ENCODE measurements at regions not wholly inside any gene's neighbourhood (a gene's known extent, or its start where the extent isn't known, plus 50 kb on each side); places are given as distances from the start of the nearest gene placed in this dataset.

GRCh38 chr14:34038358-34039057 lies 87.6 kb upstream of the EGLN3 start:
- Histone ChIP-seq H3K27me3 (ENCODE audit: control insufficient read depth in 3 of 3, insufficient read depth in 3 of 3, low read length in 3 of 3) (no peaks in the 10 kb centered on the region), H3K4me1 (ENCODE audit: control insufficient read depth in 3 of 3, insufficient read depth in 3 of 3, low read length in 3 of 3) (peaks cover 0 to 4% (median 0%) of the 10 kb centered on the region in 3 donors), H3K36me3 (ENCODE audit: control insufficient read depth in 3 of 3, insufficient read depth in 3 of 3, low read length in 3 of 3) (no peaks in the 10 kb centered on the region), H3K9ac (ENCODE audit: low read depth in 1 of 3, low read length in 3 of 3) (no peak overlapping the region), H3K9me3 (ENCODE audit: control insufficient read depth in 3 of 3, low read length in 3 of 3) (no peaks in the 10 kb centered on the region), H3K27ac (ENCODE audit: low read depth, low read length) (no peak overlapping the region), H3K4me3 (ENCODE audit: low read length in 3 of 3) (no peak overlapping the region)

DNA sequence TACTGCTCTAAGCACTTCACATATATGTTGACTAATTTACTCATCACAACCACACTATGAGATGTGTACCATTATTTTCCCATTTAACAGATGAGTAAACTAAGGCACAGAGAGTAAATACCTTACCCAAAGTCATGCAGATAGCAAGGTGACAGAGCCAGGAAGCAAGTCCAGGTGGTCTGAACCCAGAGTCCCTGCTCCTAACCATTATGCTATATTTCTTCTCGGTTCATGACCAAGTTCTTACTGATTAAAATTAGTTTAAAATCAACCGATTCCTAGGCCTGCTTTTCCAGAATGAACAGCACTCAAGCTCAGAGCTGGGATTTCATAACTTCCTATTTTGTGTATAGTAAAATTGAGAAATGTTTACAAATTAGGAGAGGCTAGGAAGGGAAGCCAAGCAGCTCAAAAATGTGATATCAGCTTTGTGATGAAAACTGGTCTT lies 85.5 kb upstream of the EGLN3 start:
- Histone ChIP-seq H3K4me1 (ENCODE audit: control insufficient read depth in 3 of 3, insufficient read depth in 3 of 3, low read length in 3 of 3) (peaks cover 4 to 5% (median 5%) of the 10 kb centered on the region in 3 donors), H3K27ac (ENCODE audit: low read depth, low read length) (peak overlapping the region; percentile 36), H3K27me3 (ENCODE audit: control insufficient read depth in 3 of 3, insufficient read depth in 3 of 3, low read length in 3 of 3) (no peaks in the 10 kb centered on the region), H3K36me3 (ENCODE audit: control insufficient read depth in 3 of 3, insufficient read depth in 3 of 3, low read length in 3 of 3) (no peaks in the 10 kb centered on the region), H3K9me3 (ENCODE audit: control insufficient read depth in 3 of 3, low read length in 3 of 3) (no peaks in the 10 kb centered on the region), H3K4me3 (ENCODE audit: low read length in 3 of 3) (no peak overlapping the region), H3K9ac (ENCODE audit: low read depth in 1 of 3, low read length in 3 of 3) (no peak overlapping the region)

GRCh38 chr14:34035934-34036250 lies 85.0 kb upstream of the EGLN3 start:
- Histone ChIP-seq H3K27ac (ENCODE audit: low read depth, low read length) (peak overlapping the region; percentile 36), H3K9ac (ENCODE audit: low read depth in 1 of 3, low read length in 3 of 3) (no peak overlapping the region), H3K27me3 (ENCODE audit: control insufficient read depth in 3 of 3, insufficient read depth in 3 of 3, low read length in 3 of 3) (no peaks in the 10 kb centered on the region), H3K9me3 (ENCODE audit: control insufficient read depth in 3 of 3, low read length in 3 of 3) (no peaks in the 10 kb centered on the region), H3K4me1 (ENCODE audit: control insufficient read depth in 3 of 3, insufficient read depth in 3 of 3, low read length in 3 of 3) (peaks cover 9% of the 10 kb centered on the region in 3 donors), H3K36me3 (ENCODE audit: control insufficient read depth in 3 of 3, insufficient read depth in 3 of 3, low read length in 3 of 3) (no peaks in the 10 kb centered on the region), H3K4me3 (ENCODE audit: low read length in 3 of 3) (no peak overlapping the region)

- Histone ChIP-seq H3K4me3 (ENCODE audit: low read length in 3 of 3) (no peak overlapping the region), H3K27ac (ENCODE audit: low read depth, low read length) (peak overlapping the region; percentile 36), H3K4me1 (ENCODE audit: control insufficient read depth in 3 of 3, insufficient read depth in 3 of 3, low read length in 3 of 3) (peaks cover 9% of the 10 kb centered on the region in 3 donors), H3K9ac (ENCODE audit: low read depth in 1 of 3, low read length in 3 of 3) (no peak overlapping the region), H3K27me3 (ENCODE audit: control insufficient read depth in 3 of 3, insufficient read depth in 3 of 3, low read length in 3 of 3) (no peaks in the 10 kb centered on the region), H3K36me3 (ENCODE audit: control insufficient read depth in 3 of 3, insufficient read depth in 3 of 3, low read length in 3 of 3) (no peaks in the 10 kb centered on the region), H3K9me3 (ENCODE audit: control insufficient read depth in 3 of 3, low read length in 3 of 3) (no peaks in the 10 kb centered on the region)
These were observed 84.5 kb upstream of the EGLN3 start for GRCh38 chr14:34035177-34035933.

DNA sequence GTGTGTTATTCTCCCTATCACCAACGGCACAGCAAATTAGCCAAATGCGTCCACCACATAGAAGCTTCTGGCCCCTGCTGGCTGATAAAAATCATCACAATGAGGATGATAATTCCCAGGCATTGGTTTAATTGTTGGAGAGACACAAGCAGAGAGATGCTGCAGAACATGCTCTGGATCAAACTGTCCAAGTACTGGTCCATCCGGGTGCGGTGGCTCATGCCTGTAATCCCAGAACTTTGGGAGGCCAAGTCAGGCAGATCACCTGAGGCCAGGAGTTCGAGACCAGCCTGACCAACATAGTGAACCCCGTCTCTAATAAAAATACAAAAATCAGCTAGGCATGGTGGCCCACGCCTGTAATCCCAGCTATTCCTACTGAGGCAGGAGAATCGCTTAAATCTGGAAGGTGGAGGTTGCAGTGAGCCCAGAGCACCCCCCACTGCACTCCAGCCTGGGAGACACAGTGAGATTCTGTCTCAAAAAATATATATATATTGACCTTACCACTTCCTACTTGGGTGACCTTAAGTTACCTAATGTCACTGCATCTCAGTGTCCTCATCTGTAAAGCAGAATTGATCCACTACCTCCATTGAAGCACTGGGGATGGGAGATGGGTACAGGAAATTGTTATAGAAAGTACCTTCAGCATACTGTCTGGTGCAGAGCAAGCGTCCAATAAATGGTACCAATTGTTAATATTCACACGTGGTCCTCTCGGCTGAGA lies 83.7 kb upstream of the EGLN3 start:
- H3K27me3 ChIP-seq (ENCODE audit: control insufficient read depth in 3 of 3, insufficient read depth in 3 of 3, low read length in 3 of 3), result no peaks in the 10 kb centered on the region
- H3K9ac ChIP-seq (ENCODE audit: low read depth in 1 of 3, low read length in 3 of 3), result no peak overlapping the region
- H3K27ac ChIP-seq (ENCODE audit: low read depth, low read length), result no peak overlapping the region

GRCh38 chr14:34032720-34033119 lies 81.8 kb upstream of the EGLN3 start:
- Histone ChIP-seq H3K36me3 (ENCODE audit: control insufficient read depth in 3 of 3, insufficient read depth in 3 of 3, low read length in 3 of 3) (no peaks in the 10 kb centered on the region), H3K9ac (ENCODE audit: low read depth in 1 of 3, low read length in 3 of 3) (no peak overlapping the region), H3K9me3 (ENCODE audit: control insufficient read depth in 3 of 3, low read length in 3 of 3) (no peaks in the 10 kb centered on the region), H3K4me1 (ENCODE audit: control insufficient read depth in 3 of 3, insufficient read depth in 3 of 3, low read length in 3 of 3) (peaks cover 9% of the 10 kb centered on the region in 3 donors), H3K4me3 (ENCODE audit: low read length in 3 of 3) (no peak overlapping the region), H3K27ac (ENCODE audit: low read depth, low read length) (no peak overlapping the region), H3K27me3 (ENCODE audit: control insufficient read depth in 3 of 3, insufficient read depth in 3 of 3, low read length in 3 of 3) (no peaks in the 10 kb centered on the region)

More for the DNA sequence above, 83.7 kb upstream of the EGLN3 start:
- H3K4me3 ChIP-seq (ENCODE audit: low read length in 3 of 3), result no peak overlapping the region
- H3K4me1 ChIP-seq (ENCODE audit: control insufficient read depth in 3 of 3, insufficient read depth in 3 of 3, low read length in 3 of 3), result peaks cover 9% of the 10 kb centered on the region in 3 donors
- H3K36me3 ChIP-seq (ENCODE audit: control insufficient read depth in 3 of 3, insufficient read depth in 3 of 3, low read length in 3 of 3), result no peaks in the 10 kb centered on the region
- no peaks in the 10 kb centered on the region for H3K9me3 ChIP-seq (ENCODE audit: control insufficient read depth in 3 of 3, low read length in 3 of 3)

- Histone ChIP-seq H3K4me1 (ENCODE audit: control insufficient read depth in 3 of 3, insufficient read depth in 3 of 3, low read length in 3 of 3) (peaks cover 9% of the 10 kb centered on the region in 3 donors), H3K4me3 (ENCODE audit: low read length in 3 of 3) (no peak overlapping the region), H3K9ac (ENCODE audit: low read depth in 1 of 3, low read length in 3 of 3) (no peak overlapping the region)
These were observed 80.0 kb upstream of the EGLN3 start for GRCh38 chr14:34030864-34031263.

DNA sequence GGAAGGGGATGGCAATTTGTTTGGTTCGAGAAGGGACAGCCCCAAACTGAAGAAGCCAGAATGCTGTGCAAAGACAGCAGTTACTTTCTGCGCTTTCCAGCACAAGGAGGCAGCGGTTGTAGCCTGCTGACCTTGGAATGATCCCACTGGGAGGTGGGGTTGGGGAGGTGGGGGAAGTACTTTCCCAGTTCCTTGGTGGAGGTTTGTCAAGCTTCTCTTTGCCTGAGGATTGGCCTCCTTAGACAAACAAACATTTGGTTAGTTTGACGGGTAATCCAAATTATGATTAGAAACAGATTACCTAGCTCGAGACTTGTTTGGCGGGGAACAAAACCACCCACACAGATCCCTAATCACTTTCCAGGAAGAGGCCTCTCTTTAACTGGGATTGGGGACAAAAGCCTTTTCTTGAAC lies 79.1 kb upstream of the EGLN3 start:
- Histone ChIP-seq H3K4me1 (ENCODE audit: control insufficient read depth in 3 of 3, insufficient read depth in 3 of 3, low read length in 3 of 3) (peaks cover 5 to 9% (median 9%) of the 10 kb centered on the region in 3 donors), H3K9ac (ENCODE audit: low read depth in 1 of 3, low read length in 3 of 3) (no peak overlapping the region), H3K27me3 (ENCODE audit: control insufficient read depth in 3 of 3, insufficient read depth in 3 of 3, low read length in 3 of 3) (no peaks in the 10 kb centered on the region)

More at GRCh38 chr14:34030864-34031263, 80.0 kb upstream of the EGLN3 start:
- Histone ChIP-seq H3K27ac (ENCODE audit: low read depth, low read length) (no peak overlapping the region), H3K36me3 (ENCODE audit: control insufficient read depth in 3 of 3, insufficient read depth in 3 of 3, low read length in 3 of 3) (no peaks in the 10 kb centered on the region), H3K9me3 (ENCODE audit: control insufficient read depth in 3 of 3, low read length in 3 of 3) (no peaks in the 10 kb centered on the region), H3K27me3 (ENCODE audit: control insufficient read depth in 3 of 3, insufficient read depth in 3 of 3, low read length in 3 of 3) (no peaks in the 10 kb centered on the region)

DNA sequence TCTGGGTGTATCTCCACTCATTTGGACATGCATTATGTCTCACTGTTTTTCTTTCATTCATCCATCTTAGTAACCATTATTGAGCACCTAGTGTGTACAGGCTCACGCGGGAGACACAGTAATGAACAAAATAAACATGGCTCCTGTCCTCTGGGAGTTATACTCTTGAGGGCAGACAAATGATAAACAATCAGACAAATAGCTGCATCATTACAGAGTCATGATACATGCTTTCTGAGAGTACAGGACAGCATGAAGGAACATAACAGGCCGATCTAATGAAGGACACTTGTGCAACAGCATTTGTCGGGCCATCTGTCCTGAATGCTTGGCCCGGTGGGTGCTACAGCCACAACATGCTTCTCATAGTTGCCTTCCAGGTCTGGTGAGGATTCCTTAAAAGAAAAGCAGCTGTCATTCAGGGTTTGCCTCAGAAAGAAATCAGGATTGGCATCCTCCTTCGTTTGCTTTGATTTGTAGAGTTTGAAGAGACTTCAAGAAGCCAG lies 77.2 kb upstream of the EGLN3 start:
- Histone ChIP-seq H3K4me1 (ENCODE audit: control insufficient read depth in 3 of 3, insufficient read depth in 3 of 3, low read length in 3 of 3) (peaks cover 5 to 9% (median 9%) of the 10 kb centered on the region in 3 donors), H3K9me3 (ENCODE audit: control insufficient read depth in 3 of 3, low read length in 3 of 3) (no peaks in the 10 kb centered on the region), H3K9ac (ENCODE audit: low read depth in 1 of 3, low read length in 3 of 3) (no peak overlapping the region), H3K27ac (ENCODE audit: low read depth, low read length) (no peak overlapping the region), H3K36me3 (ENCODE audit: control insufficient read depth in 3 of 3, insufficient read depth in 3 of 3, low read length in 3 of 3) (no peaks in the 10 kb centered on the region), H3K27me3 (ENCODE audit: control insufficient read depth in 3 of 3, insufficient read depth in 3 of 3, low read length in 3 of 3) (no peaks in the 10 kb centered on the region), H3K4me3 (ENCODE audit: low read length in 3 of 3) (no peak overlapping the region)

More for the DNA sequence above, 79.1 kb upstream of the EGLN3 start:
- Histone ChIP-seq H3K27ac (ENCODE audit: low read depth, low read length) (peak overlapping the region; percentile 46), H3K36me3 (ENCODE audit: control insufficient read depth in 3 of 3, insufficient read depth in 3 of 3, low read length in 3 of 3) (no peaks in the 10 kb centered on the region), H3K4me3 (ENCODE audit: low read length in 3 of 3) (no peak overlapping the region), H3K9me3 (ENCODE audit: control insufficient read depth in 3 of 3, low read length in 3 of 3) (no peaks in the 10 kb centered on the region)
